Sigmoid colon (tissue), 4 donors: ENCODE measurements at regions not wholly inside any gene's neighbourhood (a gene's known extent, or its start where the extent isn't known, plus 50 kb on each side); places are given as distances from the start of the nearest gene placed in this dataset.

Experiments
- EP300 ChIP-seq, 4 donors: sonication (generic); formaldehyde crosslinking; IDR thresholded peaks; one replicate each; pipeline ENCODE4 v1.6.1; 2017; ENCODE audit warnings: antibody characterized with exemption in 4 of 4
- POLR2A ChIP-seq, 2 donors: fragments of 450-650 bp; IDR thresholded peaks; one replicate each; pipeline ENCODE4 v1.6.1; 2016; ENCODE audit warnings: antibody characterized with exemption in 2 of 2, mild to moderate bottlenecking in 2 of 2, moderate library complexity in 2 of 2
- POLR2AphosphoS5 ChIP-seq, 4 donors: sonication (generic); formaldehyde crosslinking; IDR thresholded peaks; one replicate each; pipeline ENCODE4 v1.6.1; 2017; ENCODE audit warnings: antibody characterized with exemption in 4 of 4
- TF ChIP-seq, protein P1 (sequence below), 4 experiments: fragments of 450-650 bp in 3 of 4; fragments of 200-600 bp in 1 of 4; IDR thresholded peaks; one replicate each; pipeline ENCODE4 v1.5.1; 2016 to 2019; ENCODE audit warnings: antibody characterized with exemption in 4 of 4, mild to moderate bottlenecking in 3 of 4, moderate library complexity in 2 of 4

DNA sequence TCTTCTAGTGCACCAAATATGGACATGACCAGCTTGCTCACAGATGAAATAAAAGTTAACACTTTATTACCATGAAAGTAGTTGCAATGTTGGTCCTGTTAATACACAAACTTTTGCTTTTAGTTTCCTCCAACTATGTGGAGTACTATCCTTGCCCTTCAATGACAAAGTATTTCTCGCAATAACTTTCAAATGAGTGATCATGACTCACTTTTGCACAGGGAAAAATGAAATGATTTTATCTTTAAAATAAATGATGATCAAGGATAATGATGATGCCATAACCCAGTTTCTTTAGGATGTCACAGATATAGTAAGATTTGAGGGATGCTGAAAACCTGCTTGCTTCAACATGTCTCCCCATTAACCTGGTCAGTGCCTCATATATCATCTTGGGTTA is 254.0 kb upstream of the KITLG start:
- TF ChIP-seq POLR2A (IDR thresholded peaks at IDR 0.05) (no peak), POLR2AphosphoS5 (IDR thresholded peaks at IDR 0.05) (no peak), EP300 (IDR thresholded peaks at IDR 0.05) (no peak)
- TF ChIP-seq, protein P1, sequence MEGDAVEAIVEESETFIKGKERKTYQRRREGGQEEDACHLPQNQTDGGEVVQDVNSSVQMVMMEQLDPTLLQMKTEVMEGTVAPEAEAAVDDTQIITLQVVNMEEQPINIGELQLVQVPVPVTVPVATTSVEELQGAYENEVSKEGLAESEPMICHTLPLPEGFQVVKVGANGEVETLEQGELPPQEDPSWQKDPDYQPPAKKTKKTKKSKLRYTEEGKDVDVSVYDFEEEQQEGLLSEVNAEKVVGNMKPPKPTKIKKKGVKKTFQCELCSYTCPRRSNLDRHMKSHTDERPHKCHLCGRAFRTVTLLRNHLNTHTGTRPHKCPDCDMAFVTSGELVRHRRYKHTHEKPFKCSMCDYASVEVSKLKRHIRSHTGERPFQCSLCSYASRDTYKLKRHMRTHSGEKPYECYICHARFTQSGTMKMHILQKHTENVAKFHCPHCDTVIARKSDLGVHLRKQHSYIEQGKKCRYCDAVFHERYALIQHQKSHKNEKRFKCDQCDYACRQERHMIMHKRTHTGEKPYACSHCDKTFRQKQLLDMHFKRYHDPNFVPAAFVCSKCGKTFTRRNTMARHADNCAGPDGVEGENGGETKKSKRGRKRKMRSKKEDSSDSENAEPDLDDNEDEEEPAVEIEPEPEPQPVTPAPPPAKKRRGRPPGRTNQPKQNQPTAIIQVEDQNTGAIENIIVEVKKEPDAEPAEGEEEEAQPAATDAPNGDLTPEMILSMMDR (IDR thresholded peaks at IDR 0.05), result no peak
